NCI-H345 treated with DMSO at 0.1 percent for 48 hours (cell line): ENCODE measurements at regions not wholly inside any gene's neighbourhood (a gene's known extent, or its start where the extent isn't known, plus 50 kb on each side); places are given as distances from the start of the nearest gene placed in this dataset.
"Not testable (repeated sequence)": the region's sequence is repeated elsewhere in the genome, so short reads cannot be mapped to it uniquely, and the experiment has no call there.

ENCODE experiments used
- DNase-seq: peaks from one replicate; lab custom pipeline; 2025; ENCODE audit not compliant: unreplicated experiment; lab: John Stamatoyannopoulos, UW

DNA sequence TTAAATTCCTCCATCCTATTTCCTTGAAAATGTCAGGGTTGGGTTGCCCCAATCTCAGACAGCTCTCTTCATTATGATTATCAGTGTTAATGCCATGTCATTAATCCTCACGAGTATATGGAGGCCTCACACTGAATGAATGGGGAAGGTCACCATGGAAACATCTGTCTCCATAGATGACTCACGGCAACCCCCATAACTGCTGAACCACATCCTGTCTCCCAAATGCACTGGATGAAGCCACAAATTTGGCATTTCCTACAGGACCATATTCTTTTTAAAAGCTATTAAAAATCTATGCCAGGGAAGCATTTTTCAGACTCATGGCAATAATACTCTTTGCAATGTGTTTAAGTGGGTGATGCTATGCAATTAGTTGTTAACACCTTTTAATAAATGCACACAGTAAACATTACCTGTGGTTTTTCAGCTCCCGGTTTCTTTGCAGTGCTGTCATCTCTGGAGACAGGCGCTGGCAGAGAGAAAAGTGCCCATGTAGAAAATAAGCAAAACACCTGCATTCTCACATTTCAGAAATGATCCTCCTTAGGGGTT lies 80.1 kb upstream of the PTPRK start:
- DNase-seq: no peak

DNA sequence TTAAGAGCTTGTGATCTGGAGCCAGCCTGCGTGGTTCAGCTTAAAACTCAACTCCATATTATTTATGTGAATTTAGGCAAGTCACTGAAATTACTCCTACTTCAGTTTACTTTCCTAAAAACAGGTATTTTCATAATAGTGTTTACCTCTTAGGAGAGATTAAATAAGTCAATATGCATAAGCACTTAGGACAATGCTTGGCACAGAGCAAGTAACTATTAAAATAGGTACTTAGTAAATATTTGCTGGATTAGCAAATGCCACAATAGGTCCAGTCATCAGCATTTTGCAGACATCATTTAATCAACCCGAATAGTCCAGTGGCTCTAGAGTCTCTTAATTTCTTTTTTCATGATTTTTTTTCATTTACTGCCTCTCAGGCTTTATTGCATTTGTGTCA lies 78.6 kb upstream of the PTPRK start:
- no peak for DNase-seq

DNA sequence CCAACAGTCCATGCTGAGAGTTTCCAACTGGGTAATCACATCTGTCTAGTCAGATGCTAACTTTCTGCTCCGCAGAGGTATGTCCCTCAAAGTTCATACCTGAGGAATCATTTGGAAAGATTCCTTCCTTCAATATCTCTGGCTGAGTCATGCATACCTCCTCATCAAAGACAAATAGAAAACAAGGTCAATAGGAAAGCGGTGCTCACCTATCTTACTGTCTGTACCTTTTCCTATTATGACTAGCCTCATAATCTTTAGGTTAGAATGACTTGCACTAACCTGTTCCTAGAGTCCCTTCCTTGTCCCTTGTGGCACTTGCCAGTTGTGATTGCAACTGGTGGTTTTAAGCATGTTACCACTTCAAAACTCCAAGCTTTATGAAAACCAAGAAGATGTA lies 78.2 kb upstream of the PTPRK start:
- DNase-seq: no peak

DNA sequence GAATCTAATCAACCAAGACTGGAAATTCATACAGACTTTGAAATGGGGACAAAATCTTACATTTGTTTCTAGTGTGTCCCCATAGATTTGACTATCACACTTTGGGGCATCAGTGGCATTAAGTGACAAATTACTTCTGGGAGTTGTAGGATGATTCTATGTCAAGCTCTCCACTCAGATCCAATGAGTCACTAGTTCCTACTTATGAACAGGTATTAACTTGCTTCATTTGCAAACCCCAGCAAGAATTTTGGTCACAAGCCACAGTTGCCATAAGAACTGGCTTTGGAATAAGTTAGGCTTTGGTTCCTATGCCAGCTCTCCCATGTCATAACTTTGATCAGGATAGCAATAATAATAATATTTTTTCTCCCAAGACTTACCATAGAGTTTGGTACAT lies 77.6 kb upstream of the PTPRK start:
- DNase-seq: no peak

DNA sequence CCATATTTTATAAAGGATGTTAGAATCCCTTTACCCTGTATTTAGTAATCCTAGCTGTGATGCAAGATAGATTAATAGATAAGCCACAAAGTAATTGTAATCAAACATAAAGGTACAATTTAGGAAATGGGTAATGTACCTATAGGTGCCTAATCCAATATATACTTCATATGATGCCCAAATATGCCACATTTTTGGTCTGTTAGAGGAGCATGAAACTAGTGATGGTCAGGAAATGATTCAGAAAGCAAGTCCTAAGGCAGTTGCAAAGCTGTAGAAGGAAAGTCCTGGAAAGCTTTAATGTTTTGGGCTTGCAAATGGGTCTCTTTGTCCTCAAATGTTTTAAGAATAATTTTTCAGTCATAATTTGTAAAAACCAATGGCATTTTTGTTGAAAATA lies 76.6 kb upstream of the PTPRK start:
- no peak for DNase-seq

DNA sequence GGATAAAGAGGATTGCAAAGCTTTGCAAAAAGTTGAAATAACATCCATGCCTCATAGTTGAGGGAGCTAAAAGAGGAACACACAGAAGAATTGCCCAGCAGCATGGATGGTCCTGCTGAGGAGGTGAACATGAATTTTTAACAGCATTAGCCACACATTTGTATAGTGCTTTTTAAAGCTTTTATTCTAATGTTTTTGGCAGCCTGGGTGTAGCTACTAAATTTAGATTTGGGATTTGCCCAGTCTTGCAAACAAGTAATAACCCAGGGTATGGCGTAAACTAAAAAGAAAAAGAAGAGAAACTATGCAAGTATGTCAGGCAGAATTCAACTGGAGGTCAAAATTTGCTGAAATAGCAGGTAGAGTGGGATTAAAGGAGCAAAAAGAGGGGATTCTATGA lies 75.1 kb upstream of the PTPRK start:
- DNase-seq: no peak

DNA sequence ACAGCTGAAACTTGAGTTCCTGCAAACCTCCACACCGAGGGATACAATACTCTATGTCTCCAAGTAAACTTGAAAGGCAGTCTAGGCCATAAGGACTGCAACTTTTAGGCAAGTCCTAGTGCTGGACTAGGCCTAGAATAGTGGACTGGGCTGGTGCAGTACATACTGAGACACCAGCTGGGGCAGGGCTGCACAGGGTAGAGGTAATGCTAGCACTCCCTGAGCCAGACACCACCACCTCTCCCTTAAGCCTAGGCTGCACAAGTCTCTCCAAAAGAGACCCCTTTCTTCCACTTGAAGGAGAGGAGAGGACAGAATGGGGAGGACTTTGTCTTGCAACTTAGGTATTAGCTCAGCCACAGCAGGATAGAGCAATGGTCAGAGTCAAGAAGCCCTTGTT lies 65.7 kb upstream of the PTPRK start:
- no peak for DNase-seq

DNA sequence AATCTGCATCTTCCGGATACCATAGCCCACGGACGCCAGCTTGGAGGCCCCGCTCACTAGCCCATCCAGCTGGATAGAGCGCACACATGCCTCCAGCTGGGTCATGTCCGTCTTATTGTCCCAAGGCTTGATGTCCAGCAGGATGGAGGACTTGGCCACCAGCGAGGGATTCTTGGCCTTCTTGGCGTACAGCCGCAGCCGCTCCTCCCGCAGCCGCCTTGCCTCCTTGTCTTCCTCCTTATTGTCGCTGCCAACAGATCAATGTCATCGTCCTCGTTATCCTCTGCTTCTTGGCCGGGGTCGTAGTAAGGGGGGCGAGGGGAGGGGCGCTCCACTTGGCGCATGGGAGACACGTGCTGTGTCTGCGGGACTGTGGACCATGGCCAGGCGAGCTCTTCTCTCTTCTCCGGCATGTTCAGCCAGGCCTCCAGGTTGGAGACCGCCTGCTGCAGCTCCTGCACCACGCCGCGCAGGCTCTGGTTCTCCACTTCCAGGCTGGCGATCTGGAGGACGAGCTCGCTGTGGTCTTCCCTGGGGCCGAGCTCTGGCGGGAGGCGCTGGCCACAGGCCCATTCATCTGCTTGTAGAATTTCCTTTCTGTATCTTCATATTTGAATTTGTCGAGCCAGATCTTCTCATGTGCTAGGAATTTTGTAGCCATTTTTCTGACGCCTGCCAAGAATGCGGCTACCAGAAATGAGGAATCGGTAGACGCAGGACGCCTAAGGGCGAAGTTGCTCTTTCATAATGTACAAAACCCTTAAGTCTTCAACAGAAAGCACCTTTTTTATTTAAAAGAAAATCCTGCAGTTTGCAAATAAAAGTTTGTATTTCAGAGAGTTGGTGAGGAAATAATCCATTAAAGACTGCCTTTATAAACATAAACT lies 60.1 kb upstream of the PTPRK start:
- no peak for DNase-seq

DNA sequence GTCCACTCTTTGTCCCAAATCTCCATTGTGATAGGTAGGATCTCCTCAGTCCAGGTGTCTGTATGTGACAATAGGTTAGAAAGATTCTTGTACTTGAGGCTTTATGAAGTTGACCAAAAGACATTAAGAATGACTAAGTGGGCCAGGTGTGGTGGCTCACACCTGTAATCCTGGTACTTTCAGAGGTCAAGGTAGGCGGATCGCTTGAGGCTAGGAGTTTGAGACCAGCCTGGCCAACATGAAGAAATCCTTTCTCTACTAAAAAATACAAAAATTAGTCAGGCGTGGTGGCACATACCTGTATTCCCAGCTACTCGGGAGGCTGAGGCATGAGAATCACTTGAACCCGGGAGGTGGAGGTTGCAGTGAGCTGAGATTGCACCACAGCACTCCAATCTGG lies 54.9 kb upstream of the PTPRK start:
- not testable (repeated sequence) for DNase-seq

DNA sequence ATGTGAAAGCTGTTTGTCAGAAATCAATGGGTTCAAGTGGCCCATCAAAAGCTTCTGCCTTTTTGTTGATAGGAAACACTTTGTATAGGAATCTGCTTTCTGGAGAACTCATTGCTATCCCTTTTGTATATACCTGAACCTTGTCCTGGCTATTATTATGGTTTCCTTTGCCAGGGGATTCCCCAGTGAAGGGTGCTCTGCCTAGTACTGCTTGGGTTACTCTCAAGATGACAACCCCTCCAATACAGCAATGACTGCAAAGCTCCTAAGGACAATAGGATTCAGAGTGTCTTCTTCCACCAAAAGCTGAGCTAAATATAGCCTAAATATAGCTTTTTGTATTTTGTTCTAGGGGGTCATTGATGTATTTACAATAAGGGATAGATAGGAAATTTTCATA lies 54.0 kb upstream of the PTPRK start:
- no peak for DNase-seq

DNA sequence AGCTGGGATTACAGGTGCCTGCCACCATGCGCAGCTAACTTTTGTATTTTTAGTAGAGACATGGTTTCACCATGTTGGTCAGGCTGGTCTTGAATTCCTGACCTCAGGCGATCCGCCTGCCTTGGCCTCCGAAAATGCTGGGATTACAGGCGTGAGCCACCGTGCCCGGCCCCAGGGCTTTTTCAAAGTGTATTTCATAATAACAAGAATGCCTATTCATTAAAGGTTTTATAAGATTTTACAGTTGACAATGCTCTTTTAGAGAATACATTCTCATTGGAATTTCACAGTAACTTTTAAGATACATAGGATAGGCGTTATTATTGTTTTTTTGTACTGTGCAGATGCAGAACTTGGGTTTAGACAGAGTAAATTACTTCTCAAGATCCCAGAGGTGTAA lies 52.6 kb upstream of the PTPRK start:
- DNase-seq: no peak

DNA sequence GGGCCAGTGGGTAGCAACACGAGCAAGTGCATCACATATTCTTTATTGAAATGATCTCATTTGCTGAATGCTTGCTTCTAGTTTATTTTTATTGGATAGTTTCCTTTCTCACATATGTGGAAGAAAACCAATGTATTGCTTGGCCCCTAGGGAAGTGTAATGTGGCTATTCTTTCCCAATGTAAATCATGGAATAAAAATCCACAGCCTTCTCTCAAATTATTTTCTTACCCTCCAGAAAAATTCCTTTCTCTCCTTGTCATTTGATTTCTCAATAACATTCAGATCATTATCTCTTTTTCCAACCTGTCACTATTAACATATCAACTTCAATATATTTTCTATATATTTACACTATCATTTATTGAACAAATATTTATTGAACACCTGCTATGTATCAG lies 51.9 kb upstream of the PTPRK start:
- no peak for DNase-seq

DNA sequence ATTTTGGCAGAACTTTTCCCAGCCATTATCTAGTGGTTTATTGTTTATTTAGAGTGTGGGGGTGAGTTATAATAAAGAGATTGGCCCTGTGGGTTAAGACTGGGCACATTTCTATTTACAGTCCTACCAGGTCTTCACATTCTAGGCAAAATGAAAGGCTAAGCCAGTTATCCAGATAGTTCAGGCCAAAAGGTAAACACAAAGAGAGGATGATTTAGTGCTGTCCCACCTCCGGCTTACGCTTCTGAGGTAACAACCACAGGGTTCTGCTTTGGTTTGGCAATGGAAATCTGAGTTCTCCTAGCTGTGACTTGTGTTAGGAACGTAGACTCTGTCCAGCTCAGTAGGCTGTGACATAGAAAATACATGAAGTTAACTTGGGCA lies 50.3 kb upstream of the PTPRK start:
- DNase-seq: no peak

DNA sequence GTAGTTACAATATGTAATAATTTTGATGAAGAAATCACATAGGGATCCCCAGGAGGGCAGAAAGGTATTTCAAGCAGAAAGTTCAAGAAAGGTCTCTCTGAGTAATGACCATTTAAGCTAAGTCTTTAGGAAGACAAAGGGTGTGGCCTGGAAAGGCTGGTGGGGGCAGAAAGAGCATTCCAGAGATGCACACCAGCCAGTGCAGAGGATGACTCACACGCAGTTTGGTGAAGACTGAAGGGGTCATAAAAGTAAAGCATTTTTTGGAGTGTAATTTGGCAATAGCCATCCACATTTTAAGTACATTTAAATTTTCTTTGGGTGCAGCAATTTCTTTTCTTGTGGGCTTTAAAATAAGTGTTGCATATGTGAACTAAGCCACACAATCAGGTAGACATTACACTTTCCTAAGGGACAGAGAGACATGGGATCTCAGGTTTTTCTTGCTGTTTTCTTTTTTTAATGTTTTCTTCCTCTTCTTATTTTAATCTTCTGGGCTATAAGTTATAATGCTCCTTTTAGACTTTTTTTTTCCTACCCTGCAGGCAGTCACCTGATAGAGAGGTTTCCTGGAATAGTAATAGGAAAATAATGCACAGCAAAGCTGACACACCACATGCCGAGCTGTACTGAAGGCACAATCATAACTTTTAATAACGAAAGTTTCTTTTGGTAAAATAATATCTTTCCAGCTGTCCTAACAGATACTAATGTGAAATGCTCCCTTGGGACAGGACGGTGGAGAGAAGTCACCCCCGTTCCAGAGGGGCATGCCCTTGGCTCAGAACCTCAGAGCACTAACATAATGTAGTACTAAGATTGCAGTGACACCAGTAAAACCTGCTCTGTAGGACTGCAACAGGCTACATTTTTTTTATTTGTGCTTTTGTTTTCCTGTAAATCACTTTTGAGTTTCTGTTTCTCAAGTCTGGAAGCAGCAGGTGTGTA lies 49.6 kb upstream of the PTPRK start:
- no peak for DNase-seq
